Urinary bladder (tissue), 3 donors: ENCODE measurements at regions not wholly inside any gene's neighbourhood (a gene's known extent, or its start where the extent isn't known, plus 50 kb on each side); places are given as distances from the start of the nearest gene placed in this dataset.
A peak's percentile ranks its signal among the peaks of the same experiment; 100 is the strongest.

Source experiments
- DNase-seq: peaks from one replicate; pipeline ENCODE4 v3.0.0-alpha.2; 2015; ENCODE audit errors: extremely low spot score
- H3K27ac ChIP-seq: one replicate; pipeline ENCODE4 v1.5.1; 2013; ENCODE audit warnings: low read depth, mild to moderate bottlenecking, moderate library complexity
- H3K36me3 ChIP-seq: one replicate; pipeline ENCODE4 v1.6.1; 2013; ENCODE audit warnings: mild to moderate bottlenecking, moderate library complexity; ENCODE audit not compliant: insufficient read depth
- H3K4me1 ChIP-seq: one replicate; pipeline ENCODE4 v1.6.1; 2013; ENCODE audit warnings: mild to moderate bottlenecking, moderate library complexity; ENCODE audit not compliant: insufficient read depth
- H3K4me3 ChIP-seq: one replicate; pipeline ENCODE4 v1.5.1; 2013; ENCODE audit warnings: low read depth, low read length
- WGBS: extraction: QIAGEN DNeasy Blood & Tissue Kit; methylation state at CpG from one replicate; pipeline ENCODE4 v1.1.7; 2013; 5-methylcytosine and 5-hydroxymethylcytosine counted together
- donor health status: healthy with polysubstance abuse.
- donor health status: healthy.

GRCh38 chr2:238586931-238587775 lies 160.4 kb downstream of the ASB1 start:
- H3K4me1 ChIP-seq: no peaks in the 10 kb centered on the region
- H3K4me3 ChIP-seq: no peak overlapping the region
- H3K27ac ChIP-seq: no peak overlapping the region
- 95% methylated on average over 16 of the region's 16 CpGs for WGBS
- no peak for DNase-seq
- H3K36me3 ChIP-seq: no peaks in the 10 kb centered on the region

- H3K4me3 ChIP-seq: no peak overlapping the region
- WGBS: 90% methylated on average over 12 of the region's 12 CpGs
- no peak overlapping the region for H3K27ac ChIP-seq
- DNase-seq: no peak
- H3K4me1 ChIP-seq: no peaks in the 10 kb centered on the region
- no peaks in the 10 kb centered on the region for H3K36me3 ChIP-seq
Observed at GRCh38 chr2:238587776-238588660, 161.3 kb downstream of the ASB1 start.

GRCh38 chr2:238589591-238590460 lies 163.1 kb downstream of the ASB1 start:
- 92% methylated on average over 16 of the region's 16 CpGs for WGBS
- Histone ChIP-seq H3K4me3 (no peak overlapping the region), H3K27ac (no peak overlapping the region), H3K4me1 (no peaks in the 10 kb centered on the region), H3K36me3 (no peaks in the 10 kb centered on the region)
- no peak for DNase-seq

- DNase-seq: no peak
- Histone ChIP-seq H3K4me3 (no peak overlapping the region), H3K36me3 (no peaks in the 10 kb centered on the region), H3K4me1 (no peaks in the 10 kb centered on the region), H3K27ac (no peak overlapping the region)
- WGBS: 33% methylated on average over 2 of the region's 2 CpGs
Observed at GRCh38 chr2:238591732-238592131, 165.0 kb downstream of the ASB1 start.

GRCh38 chr2:238593236-238593635 lies 166.5 kb downstream of the ASB1 start:
- WGBS: 90% methylated on average over 12 of the region's 12 CpGs
- Histone ChIP-seq H3K4me3 (no peak overlapping the region), H3K36me3 (no peaks in the 10 kb centered on the region), H3K4me1 (no peaks in the 10 kb centered on the region), H3K27ac (no peak overlapping the region)
- no peak for DNase-seq

- Histone ChIP-seq H3K36me3 (no peaks in the 10 kb centered on the region), H3K4me3 (no peak overlapping the region), H3K27ac (no peak overlapping the region), H3K4me1 (no peaks in the 10 kb centered on the region)
- DNase-seq: no peak
- WGBS: 93% methylated on average over 9 of the region's 9 CpGs
Observed at GRCh38 chr2:238593678-238594077, 167.0 kb downstream of the ASB1 start.

DNA sequence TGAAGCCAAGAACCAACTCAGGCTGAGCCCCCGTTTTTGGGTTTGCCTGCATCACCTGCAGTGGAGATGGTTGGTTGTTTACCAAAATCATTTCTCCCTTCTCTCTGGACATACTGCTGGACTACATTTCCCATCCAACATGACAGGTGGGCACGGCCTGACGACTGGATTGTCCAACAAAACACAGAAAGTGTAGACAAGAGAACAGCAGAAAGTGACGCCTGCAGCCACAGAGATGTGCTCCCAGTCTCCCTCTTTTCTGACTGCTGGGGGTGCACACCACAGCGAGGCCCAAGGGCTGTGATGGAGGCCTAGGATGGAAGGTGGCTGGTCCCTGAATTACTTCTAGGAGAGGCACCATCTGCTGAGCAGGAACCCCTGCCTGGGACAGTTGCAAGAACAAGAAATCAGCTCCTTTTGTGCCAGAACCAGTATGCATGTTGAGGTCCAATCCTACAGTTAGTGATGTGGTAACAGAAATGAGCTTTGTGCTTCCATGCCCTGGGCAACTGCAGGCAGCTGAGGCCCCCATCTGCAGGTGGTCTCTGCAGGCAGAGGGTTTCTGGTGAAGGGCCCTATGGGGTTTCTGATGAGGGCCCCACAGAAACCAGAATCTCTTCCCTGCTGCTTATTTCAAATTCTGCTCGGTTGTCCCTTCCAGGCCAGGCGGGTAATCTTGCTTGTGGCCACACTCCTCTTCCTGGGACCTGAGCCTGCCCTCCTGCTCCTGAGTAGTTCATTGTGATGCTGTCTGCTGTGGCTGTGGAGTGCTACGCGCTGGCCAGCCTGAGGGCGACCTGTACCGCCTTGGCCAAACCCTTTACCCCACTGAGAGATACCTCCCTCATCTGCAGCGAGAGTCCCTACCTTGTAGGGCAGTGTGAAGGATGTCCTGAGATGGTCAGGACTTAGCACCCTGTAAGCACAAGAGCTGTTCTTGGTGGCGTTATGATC lies 168.3 kb downstream of the ASB1 start:
- H3K36me3 ChIP-seq: no peaks in the 10 kb centered on the region
- WGBS: 92% methylated on average over 13 of the region's 13 CpGs
- H3K4me3 ChIP-seq: no peak overlapping the region
- DNase-seq: no peak
- H3K4me1 ChIP-seq: no peaks in the 10 kb centered on the region
- H3K27ac ChIP-seq: no peak overlapping the region

- H3K36me3 ChIP-seq: no peaks in the 10 kb centered on the region
- H3K27ac ChIP-seq: no peak overlapping the region
- DNase-seq: no peak
- WGBS: 79% methylated on average over 20 of the region's 20 CpGs
- no peak overlapping the region for H3K4me3 ChIP-seq
- no peaks in the 10 kb centered on the region for H3K4me1 ChIP-seq
Observed at GRCh38 chr2:238595750-238596570, 169.2 kb downstream of the ASB1 start.

DNA sequence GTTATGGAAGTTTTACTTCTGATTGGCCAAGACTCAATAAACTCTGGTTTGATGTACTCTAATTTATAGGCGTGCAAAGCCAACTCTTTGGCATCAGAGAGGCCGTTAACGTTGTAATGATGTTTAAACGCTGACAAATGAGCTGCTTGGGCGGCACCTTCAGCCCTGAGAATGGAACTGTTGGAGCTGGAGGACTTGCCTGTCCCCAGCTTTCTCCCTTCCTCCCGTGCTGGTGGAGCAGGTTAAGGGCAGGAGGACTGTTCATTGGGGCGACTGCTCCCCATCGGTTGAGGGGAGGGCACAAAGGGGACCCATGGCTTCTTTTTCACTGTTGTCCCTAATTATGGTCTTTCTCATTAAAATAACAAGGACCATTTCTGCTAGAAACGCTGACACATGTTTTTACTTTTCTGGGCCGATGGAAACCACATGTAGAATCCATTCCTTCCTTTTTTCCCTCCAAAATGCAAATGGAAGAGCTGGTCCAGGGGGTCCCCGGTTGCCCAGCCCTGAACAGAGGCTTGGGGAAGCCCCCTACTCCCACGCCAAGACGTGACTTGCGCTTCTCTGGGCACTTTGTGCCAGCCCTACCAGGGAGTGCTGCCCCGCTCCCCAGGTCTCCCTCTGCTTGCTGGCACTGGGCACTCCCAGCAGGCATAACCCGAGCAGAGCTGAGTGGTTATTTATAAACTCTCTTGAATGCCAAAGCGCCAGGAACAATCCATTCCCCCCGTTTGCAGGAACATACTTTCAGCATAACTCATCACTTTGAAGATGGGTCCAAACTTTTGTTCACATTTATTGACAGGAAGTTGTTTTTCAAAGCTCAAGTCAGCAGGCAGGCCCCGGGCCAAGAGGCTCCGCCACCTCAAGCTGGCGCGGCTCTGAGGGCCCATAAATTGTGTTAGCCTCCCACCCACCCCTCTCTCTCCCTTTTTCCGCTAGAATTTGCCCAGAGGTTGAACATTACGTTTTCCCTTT lies 170.1 kb downstream of the ASB1 start:
- peak; percentile 87 for DNase-seq
- Histone ChIP-seq H3K36me3 (no peaks in the 10 kb centered on the region), H3K4me1 (no peaks in the 10 kb centered on the region), H3K4me3 (no peak overlapping the region), H3K27ac (peak overlapping the region; percentile 13)
- 30% methylated on average over 24 of the region's 24 CpGs for WGBS

GRCh38 chr2:238597638-238598528 lies 171.2 kb downstream of the ASB1 start:
- peak overlapping the region; percentile 48 for H3K27ac ChIP-seq
- H3K4me3 ChIP-seq: no peak overlapping the region
- WGBS: 86% methylated on average over 11 of the region's 11 CpGs
- no peak for DNase-seq
- peaks cover 3% of the 10 kb centered on the region for H3K4me1 ChIP-seq
- no peaks in the 10 kb centered on the region for H3K36me3 ChIP-seq
